ENCODE measurements at regions not wholly inside any gene's neighbourhood (a gene's known extent, or its start where the extent isn't known, plus 50 kb on each side); places are given as distances from the start of the nearest gene placed in this dataset.

DNA sequence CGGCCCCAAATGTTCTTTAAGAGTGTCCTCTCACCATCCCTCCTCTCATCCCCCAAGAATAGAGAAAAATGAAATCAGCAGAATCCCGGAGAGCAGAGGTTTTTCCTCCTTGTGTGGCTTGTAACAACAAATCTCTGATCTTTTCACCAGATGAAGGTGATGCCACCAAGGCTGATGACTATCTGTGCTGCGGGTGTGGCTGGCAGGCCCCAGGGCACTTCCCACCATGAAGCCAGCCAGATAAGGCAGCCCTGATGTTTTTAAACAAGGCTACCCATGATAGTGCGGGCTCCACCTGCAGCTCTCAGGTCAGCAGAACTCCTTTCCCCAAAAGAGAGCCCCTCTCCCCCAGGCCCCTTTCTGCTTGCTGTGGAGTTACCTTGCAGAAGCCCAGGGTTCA is 58.0 kb upstream of the PARP11 start:
- DNase-seq (ENCODE audit: low read depth in 4 of 4, low spot score in 3 of 4) = no peak

DNA sequence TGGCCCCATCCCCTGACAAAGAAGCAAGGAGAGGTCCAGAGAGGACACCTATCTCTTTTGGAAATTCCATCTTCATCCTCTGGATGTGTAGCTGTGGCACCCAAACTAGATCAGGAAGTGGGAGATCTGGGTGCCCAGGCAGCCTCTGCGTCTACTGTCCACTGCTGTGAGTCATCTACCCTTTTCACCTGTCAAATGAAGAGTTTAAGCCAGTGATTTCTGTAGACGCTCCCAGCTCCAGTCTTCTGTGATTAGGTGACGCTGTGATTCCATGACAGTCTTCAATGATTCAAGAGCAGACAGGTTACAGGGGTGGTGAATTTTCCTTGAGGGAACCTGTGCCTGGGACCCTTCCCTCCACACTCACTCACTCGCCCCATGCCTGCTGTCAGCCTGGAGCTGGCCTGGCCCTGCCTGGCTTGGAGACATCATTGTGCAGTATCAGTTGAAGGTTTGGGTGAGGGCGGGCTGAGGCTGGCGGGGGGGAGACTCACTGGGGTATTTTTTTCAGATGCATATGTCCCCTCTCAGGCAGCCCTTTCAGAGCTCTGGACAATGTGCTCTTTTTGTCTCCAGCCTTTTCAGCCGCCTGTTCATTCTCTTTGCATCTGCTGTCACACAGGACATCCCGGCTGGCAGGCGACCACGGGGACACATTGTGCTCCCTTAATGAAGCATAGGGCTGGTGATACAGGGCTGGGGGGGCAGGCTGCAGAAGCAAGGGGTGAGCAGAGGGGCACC is 56.8 kb upstream of the PARP11 start:
- no peak for DNase-seq (ENCODE audit: low read depth in 4 of 4, low spot score in 3 of 4)

DNA sequence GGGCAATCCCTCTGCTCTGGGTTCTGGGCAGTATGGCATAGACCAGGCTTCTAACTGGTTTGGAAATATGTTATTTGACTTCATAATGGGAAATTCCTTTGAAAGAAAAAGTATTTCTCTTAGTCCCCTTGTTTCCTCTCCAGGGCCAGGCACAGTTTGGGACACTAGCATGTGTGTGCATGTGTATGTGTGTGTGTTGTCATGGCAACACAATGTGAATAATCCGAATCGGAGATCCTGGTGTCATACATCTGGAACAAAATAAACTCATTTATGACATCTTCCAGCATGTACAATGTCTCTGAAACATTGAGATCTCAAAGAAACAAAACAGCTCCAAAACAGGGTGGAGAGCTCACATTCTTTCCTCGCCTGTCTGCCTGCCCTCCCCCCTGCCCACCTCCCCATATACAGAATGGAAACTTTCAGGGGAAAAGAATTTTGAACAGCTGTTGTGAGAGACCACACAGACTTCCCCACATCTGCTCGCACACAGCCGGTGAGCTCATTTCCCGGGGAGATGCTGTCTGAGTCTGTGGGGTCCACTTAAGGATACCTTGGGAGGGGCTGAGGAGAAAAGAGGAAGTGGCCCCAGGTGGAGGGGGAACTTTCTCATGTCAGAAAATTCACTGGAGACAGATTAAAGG is 55.5 kb upstream of the PARP11 start:
- DNase-seq (ENCODE audit: low read depth in 4 of 4, low spot score in 3 of 4) = no peak

DNA sequence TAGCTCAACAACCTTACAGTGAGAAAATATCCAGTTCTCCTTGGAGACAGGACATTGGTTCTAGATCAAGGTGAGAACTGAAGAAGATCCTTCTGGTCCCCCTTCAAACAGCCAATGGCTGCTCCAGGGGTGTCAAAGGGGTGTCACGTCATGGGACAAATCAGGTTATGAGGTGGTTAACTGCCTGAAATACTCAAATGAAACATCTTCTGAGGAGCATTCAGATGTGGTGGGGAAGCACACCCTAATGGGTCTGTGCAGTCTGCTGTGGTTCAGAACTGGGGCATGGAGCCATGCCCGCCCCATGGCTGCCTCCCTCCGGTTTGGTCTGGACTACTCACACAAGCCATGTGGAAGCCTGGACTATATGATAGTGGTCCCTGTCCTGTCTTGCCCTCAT is 52.4 kb upstream of the PARP11 start:
- no peak for DNase-seq (ENCODE audit: low read depth in 4 of 4, low spot score in 3 of 4)

DNA sequence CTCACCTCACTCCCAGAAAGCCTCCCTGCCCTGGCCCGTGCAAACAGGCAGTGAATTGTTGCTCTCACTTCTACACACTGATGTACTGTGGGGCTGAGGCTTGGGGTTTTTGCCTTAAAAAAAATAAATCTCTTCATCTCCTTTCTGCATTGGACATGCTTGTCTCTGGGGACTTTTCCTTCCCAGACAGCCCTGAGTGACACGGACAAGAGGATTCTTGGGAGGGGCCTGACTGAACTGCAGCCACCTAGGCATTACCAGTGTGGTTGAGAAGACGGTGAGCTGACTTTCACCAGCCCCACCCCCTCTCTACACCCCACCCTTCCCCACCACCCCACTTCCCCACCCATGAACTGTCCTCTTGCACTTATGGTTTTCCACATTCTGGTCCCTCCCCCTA is 51.6 kb upstream of the PARP11 start:
- no peak for DNase-seq (ENCODE audit: low read depth in 4 of 4, low spot score in 3 of 4)

DNA sequence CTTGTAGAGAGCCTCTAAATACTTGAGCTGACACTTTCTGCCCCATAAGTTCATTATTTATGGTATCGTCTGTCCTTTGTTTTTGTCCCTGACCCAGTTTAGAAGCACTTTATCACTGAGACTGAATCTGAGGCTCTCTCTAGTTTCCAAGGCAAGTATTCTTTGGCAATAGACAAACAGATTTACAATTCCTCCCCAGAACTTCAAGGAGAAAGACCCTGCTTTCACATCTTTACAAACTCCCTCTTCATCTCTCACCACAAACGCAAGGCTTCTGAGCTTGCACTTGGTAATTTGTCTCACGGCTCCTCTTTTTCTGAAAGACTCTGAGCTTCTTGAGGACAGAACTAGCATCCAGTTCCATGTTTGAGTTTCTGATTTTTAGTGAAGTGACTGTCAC is 49.8 kb upstream of the PARP11 start:
- DNase-seq (ENCODE audit: low read depth in 4 of 4, low spot score in 3 of 4) = no peak

Data from right renal pelvis (tissue), 4 donors.